OCI-LY1 (cell line): ENCODE measurements at regions not wholly inside any gene's neighbourhood (a gene's known extent, or its start where the extent isn't known, plus 50 kb on each side); places are given as distances from the start of the nearest gene placed in this dataset.

Experiments
- H2AFZ ChIP-seq: fragments of 200-600 bp; sonication (generic), shearing (Covaris generic); 2 replicates; pipeline ENCODE4 v1.6.0; 2014; ENCODE audit warnings: antibody characterized with exemption, mild to moderate bottlenecking, low read length
- H3F3A ChIP-seq: fragments of 200-600 bp; sonication (generic), shearing (Covaris generic); 2 replicates; pipeline ENCODE4 v1.6.0; 2014; ENCODE audit warnings: mild to moderate bottlenecking, antibody characterized with exemption, low read length, moderate library complexity; ENCODE audit not compliant: insufficient read depth
- H3K27ac ChIP-seq: fragments of 200-600 bp; sonication (generic); 2 replicates; pipeline ENCODE4 v1.5.1; 2014; ENCODE audit warnings: low read length, mixed run types, mild to moderate bottlenecking, low read depth; ENCODE audit not compliant: poor library complexity, severe bottlenecking
- H3K27me3 ChIP-seq: fragments of 200-600 bp; sonication (generic); 2 replicates; pipeline ENCODE4 v1.6.0; 2014; ENCODE audit warnings: antibody characterized with exemption, mild to moderate bottlenecking, low read length, moderate library complexity; ENCODE audit not compliant: insufficient read depth
- H3K36me3 ChIP-seq: fragments of 200-600 bp; sonication (generic); 2 replicates; pipeline ENCODE4 v1.6.1; 2014; ENCODE audit warnings: mild to moderate bottlenecking, antibody characterized with exemption, low read length, moderate library complexity, mixed read lengths; ENCODE audit not compliant: insufficient read depth
- H3K4me1 ChIP-seq: fragments of 200-600 bp; sonication (generic); 2 replicates; pipeline ENCODE4 v1.5.1; 2014; ENCODE audit warnings: mild to moderate bottlenecking, low read length, moderate library complexity; ENCODE audit not compliant: insufficient read depth, severe bottlenecking
- H3K4me2 ChIP-seq: fragments of 200-600 bp; sonication (generic), shearing (Covaris generic); 2 replicates; pipeline ENCODE4 v1.6.1; 2014; ENCODE audit warnings: low read length
- H3K4me3 ChIP-seq: fragments of 200-600 bp; sonication (generic); 2 replicates; pipeline ENCODE4 v1.5.1; 2014; ENCODE audit warnings: low read length, low read depth, mild to moderate bottlenecking, mixed read lengths; ENCODE audit not compliant: poor library complexity, severe bottlenecking
- H3K79me2 ChIP-seq: fragments of 200-600 bp; shearing (Covaris generic); 2 replicates; pipeline ENCODE4 v1.6.1; 2016; ENCODE audit warnings: mixed run types, low read length, mixed read lengths; ENCODE audit not compliant: insufficient read depth
- H3K9ac ChIP-seq: fragments of 200-600 bp; sonication (generic), shearing (Covaris generic); 2 replicates; pipeline ENCODE4 v1.6.1; 2014; ENCODE audit warnings: mild to moderate bottlenecking, low read length, mixed read lengths
- H3K9me2 ChIP-seq: fragments of 200-600 bp; sonication (generic), shearing (Covaris generic); 2 replicates; pipeline ENCODE4 v1.6.1; 2014; ENCODE audit warnings: low read depth, mild to moderate bottlenecking, low read length, mixed read lengths
- H3K9me3 ChIP-seq: fragments of 200-600 bp; shearing (Covaris generic); 2 replicates; pipeline ENCODE4 v1.6.1; 2014; ENCODE audit warnings: low read length, mixed read lengths
- H4K20me1 ChIP-seq: fragments of 200-600 bp; sonication (generic), shearing (Covaris generic); 2 replicates; pipeline ENCODE4 v1.6.0; 2016; ENCODE audit warnings: mild to moderate bottlenecking, low read length; ENCODE audit not compliant: insufficient read depth
- CTCF ChIP-seq: fragments of 200-600 bp; sonication (generic), shearing (Covaris generic); IDR thresholded peaks from 2 replicates; pipeline ENCODE4 v1.5.1; 2017; ENCODE audit warnings: mild to moderate bottlenecking, antibody characterized with exemption, low read length, moderate library complexity, mixed read lengths
- EZH2 ChIP-seq: fragments of 200-600 bp; sonication (generic), shearing (Covaris generic); IDR thresholded peaks from 2 replicates; pipeline ENCODE4 v1.8.0; 2017; ENCODE audit warnings: borderline replicate concordance, mixed run types, mild to moderate bottlenecking, antibody characterized with exemption, low read length, moderate library complexity, mixed read lengths

GRCh38 chr5:89087551-89088318 is 204.8 kb upstream of the MEF2C start:
- Histone ChIP-seq H3F3A (no peaks in the 10 kb centered on the region), H4K20me1 (no peaks in the 10 kb centered on the region), H2AFZ (peak overlapping the region; percentile 35; the same call in 1 of the 2 replicates), H3K9me2 (no peaks in the 10 kb centered on the region), H3K79me2 (no peaks in the 10 kb centered on the region), H3K27me3 (no peaks in the 10 kb centered on the region), H3K36me3 (no peaks in the 10 kb centered on the region), H3K4me2 (no peak overlapping the region), H3K9ac (no peak overlapping the region), H3K9me3 (no peaks in the 10 kb centered on the region), H3K4me1 (no peaks in the 10 kb centered on the region), H3K4me3 (no peak overlapping the region), H3K27ac (no peak overlapping the region)
- TF ChIP-seq EZH2 (no peak), CTCF (no peak)

GRCh38 chr5:89087128-89087527 is 204.1 kb upstream of the MEF2C start:
- no peaks in the 10 kb centered on the region for H3K9me3 ChIP-seq
- H3K4me3 ChIP-seq: no peak overlapping the region
- H3K27ac ChIP-seq: no peak overlapping the region
- H3K9ac ChIP-seq: no peak overlapping the region
- H3K9me2 ChIP-seq: no peaks in the 10 kb centered on the region
- no peak overlapping the region for H3K4me2 ChIP-seq
- H2AFZ ChIP-seq: no peak overlapping the region
- no peaks in the 10 kb centered on the region for H4K20me1 ChIP-seq
- TF ChIP-seq EZH2: no peak
- TF ChIP-seq CTCF: no peak
- H3F3A ChIP-seq: no peaks in the 10 kb centered on the region
- H3K36me3 ChIP-seq: no peaks in the 10 kb centered on the region
- no peaks in the 10 kb centered on the region for H3K79me2 ChIP-seq
- no peaks in the 10 kb centered on the region for H3K27me3 ChIP-seq
- no peaks in the 10 kb centered on the region for H3K4me1 ChIP-seq

DNA sequence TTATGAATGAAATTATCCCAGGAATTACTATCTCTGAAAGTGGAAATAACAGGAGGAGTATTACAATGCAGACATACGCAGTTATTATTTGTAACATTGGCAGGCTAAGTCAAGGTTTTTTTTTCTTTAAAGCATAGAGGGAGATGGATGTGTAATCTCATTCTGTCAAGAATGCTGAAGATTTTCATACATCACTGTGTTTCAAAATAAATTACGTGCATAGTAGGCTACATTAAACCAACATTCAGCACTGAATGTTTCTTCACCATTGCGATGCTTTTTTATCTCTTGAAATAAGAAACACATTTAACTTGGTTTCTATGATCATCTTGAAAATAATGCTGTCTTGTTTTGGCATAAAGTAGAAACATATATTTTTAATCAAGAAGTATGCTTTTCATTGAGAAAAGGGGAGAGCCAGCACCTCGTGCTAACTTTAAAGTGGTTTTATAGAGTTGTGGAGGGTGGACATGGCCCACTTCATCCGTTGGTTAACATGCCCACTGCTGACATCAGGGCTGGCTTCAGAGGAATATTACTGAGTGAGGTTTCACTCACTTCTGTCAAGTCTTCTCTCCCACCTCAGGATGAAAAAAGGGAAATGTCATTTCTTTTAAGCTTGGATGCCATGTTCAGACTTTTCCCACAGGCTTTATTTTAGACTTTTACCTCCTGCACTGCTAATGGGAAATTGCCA is 203.6 kb upstream of the MEF2C start:
- Histone ChIP-seq H4K20me1 (no peaks in the 10 kb centered on the region), H3K27ac (no peak overlapping the region), H3K4me2 (no peak overlapping the region), H3K4me3 (no peak overlapping the region), H3K9me3 (no peaks in the 10 kb centered on the region), H3F3A (no peaks in the 10 kb centered on the region), H3K36me3 (no peaks in the 10 kb centered on the region), H3K4me1 (peaks cover 2% of the 10 kb centered on the region), H3K27me3 (no peaks in the 10 kb centered on the region), H3K9me2 (no peaks in the 10 kb centered on the region), H3K79me2 (no peaks in the 10 kb centered on the region), H2AFZ (no peak overlapping the region), H3K9ac (no peak overlapping the region)
- no peak for TF ChIP-seq EZH2
- TF ChIP-seq CTCF: no peak
